ENCODE measurements at regions not wholly inside any gene's neighbourhood (a gene's known extent, or its start where the extent isn't known, plus 50 kb on each side); places are given as distances from the start of the nearest gene placed in this dataset.

DNA sequence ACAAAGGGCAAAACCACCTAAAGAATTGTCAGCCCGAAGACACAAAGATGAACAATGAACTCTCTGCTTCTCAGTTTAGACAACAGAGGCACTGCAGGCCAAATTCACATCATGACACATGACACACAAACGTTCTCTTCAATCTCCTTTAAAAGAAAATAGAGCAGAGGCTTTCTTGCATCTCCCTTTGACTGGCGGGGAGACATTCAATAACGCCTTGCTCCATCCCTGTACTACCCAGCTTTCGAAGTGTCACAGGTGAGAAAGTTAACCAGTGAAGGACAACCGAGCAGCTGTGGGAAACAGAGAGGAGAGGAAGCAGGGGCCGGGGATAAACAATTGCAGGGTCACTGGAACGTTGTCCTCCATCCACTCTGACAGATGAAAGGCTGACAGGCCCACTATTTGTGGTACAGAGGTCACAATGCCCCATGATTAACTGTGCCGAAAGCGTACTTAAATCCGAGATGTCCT, 130.8 kb downstream of the PHLDA1 start (continued):
- TF ChIP-seq, protein P1, sequence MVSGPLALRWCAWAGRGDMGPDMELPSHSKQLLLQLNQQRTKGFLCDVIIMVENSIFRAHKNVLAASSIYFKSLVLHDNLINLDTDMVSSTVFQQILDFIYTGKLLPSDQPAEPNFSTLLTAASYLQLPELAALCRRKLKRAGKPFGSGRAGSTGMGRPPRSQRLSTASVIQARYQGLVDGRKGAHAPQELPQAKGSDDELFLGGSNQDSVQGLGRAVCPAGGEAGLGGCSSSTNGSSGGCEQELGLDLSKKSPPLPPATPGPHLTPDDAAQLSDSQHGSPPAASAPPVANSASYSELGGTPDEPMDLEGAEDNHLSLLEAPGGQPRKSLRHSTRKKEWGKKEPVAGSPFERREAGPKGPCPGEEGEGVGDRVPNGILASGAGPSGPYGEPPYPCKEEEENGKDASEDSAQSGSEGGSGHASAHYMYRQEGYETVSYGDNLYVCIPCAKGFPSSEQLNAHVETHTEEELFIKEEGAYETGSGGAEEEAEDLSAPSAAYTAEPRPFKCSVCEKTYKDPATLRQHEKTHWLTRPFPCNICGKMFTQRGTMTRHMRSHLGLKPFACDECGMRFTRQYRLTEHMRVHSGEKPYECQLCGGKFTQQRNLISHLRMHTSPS (CRISPR knock-in tag; IDR thresholded peaks at IDR 0.05; ENCODE audit: low read depth), result peak; percentile 54; the same call in 1 of the 2 replicates
- no peak for TF ChIP-seq TRIM24 (CRISPR knock-in tag; IDR thresholded peaks at IDR 0.05)
- TF ChIP-seq ZNF556 (CRISPR knock-in tag; IDR thresholded peaks at IDR 0.05; ENCODE audit: borderline replicate concordance), result no peak; the same call in 1 of the 2 replicates
- TF ChIP-seq, protein P2, sequence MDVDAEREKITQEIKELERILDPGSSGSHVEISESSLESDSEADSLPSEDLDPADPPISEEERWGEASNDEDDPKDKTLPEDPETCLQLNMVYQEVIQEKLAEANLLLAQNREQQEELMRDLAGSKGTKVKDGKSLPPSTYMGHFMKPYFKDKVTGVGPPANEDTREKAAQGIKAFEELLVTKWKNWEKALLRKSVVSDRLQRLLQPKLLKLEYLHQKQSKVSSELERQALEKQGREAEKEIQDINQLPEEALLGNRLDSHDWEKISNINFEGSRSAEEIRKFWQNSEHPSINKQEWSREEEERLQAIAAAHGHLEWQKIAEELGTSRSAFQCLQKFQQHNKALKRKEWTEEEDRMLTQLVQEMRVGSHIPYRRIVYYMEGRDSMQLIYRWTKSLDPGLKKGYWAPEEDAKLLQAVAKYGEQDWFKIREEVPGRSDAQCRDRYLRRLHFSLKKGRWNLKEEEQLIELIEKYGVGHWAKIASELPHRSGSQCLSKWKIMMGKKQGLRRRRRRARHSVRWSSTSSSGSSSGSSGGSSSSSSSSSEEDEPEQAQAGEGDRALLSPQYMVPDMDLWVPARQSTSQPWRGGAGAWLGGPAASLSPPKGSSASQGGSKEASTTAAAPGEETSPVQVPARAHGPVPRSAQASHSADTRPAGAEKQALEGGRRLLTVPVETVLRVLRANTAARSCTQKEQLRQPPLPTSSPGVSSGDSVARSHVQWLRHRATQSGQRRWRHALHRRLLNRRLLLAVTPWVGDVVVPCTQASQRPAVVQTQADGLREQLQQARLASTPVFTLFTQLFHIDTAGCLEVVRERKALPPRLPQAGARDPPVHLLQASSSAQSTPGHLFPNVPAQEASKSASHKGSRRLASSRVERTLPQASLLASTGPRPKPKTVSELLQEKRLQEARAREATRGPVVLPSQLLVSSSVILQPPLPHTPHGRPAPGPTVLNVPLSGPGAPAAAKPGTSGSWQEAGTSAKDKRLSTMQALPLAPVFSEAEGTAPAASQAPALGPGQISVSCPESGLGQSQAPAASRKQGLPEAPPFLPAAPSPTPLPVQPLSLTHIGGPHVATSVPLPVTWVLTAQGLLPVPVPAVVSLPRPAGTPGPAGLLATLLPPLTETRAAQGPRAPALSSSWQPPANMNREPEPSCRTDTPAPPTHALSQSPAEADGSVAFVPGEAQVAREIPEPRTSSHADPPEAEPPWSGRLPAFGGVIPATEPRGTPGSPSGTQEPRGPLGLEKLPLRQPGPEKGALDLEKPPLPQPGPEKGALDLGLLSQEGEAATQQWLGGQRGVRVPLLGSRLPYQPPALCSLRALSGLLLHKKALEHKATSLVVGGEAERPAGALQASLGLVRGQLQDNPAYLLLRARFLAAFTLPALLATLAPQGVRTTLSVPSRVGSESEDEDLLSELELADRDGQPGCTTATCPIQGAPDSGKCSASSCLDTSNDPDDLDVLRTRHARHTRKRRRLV (CRISPR knock-in tag; IDR thresholded peaks at IDR 0.05), result no peak
- TF ChIP-seq, protein P3, sequence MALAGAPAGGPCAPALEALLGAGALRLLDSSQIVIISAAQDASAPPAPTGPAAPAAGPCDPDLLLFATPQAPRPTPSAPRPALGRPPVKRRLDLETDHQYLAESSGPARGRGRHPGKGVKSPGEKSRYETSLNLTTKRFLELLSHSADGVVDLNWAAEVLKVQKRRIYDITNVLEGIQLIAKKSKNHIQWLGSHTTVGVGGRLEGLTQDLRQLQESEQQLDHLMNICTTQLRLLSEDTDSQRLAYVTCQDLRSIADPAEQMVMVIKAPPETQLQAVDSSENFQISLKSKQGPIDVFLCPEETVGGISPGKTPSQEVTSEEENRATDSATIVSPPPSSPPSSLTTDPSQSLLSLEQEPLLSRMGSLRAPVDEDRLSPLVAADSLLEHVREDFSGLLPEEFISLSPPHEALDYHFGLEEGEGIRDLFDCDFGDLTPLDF (CRISPR knock-in tag; IDR thresholded peaks at IDR 0.05), result no peak
- TF ChIP-seq CHD2 (IDR thresholded peaks at IDR 0.05; ENCODE audit: low read depth, low read length), result no peak
- TF ChIP-seq, protein P4, sequence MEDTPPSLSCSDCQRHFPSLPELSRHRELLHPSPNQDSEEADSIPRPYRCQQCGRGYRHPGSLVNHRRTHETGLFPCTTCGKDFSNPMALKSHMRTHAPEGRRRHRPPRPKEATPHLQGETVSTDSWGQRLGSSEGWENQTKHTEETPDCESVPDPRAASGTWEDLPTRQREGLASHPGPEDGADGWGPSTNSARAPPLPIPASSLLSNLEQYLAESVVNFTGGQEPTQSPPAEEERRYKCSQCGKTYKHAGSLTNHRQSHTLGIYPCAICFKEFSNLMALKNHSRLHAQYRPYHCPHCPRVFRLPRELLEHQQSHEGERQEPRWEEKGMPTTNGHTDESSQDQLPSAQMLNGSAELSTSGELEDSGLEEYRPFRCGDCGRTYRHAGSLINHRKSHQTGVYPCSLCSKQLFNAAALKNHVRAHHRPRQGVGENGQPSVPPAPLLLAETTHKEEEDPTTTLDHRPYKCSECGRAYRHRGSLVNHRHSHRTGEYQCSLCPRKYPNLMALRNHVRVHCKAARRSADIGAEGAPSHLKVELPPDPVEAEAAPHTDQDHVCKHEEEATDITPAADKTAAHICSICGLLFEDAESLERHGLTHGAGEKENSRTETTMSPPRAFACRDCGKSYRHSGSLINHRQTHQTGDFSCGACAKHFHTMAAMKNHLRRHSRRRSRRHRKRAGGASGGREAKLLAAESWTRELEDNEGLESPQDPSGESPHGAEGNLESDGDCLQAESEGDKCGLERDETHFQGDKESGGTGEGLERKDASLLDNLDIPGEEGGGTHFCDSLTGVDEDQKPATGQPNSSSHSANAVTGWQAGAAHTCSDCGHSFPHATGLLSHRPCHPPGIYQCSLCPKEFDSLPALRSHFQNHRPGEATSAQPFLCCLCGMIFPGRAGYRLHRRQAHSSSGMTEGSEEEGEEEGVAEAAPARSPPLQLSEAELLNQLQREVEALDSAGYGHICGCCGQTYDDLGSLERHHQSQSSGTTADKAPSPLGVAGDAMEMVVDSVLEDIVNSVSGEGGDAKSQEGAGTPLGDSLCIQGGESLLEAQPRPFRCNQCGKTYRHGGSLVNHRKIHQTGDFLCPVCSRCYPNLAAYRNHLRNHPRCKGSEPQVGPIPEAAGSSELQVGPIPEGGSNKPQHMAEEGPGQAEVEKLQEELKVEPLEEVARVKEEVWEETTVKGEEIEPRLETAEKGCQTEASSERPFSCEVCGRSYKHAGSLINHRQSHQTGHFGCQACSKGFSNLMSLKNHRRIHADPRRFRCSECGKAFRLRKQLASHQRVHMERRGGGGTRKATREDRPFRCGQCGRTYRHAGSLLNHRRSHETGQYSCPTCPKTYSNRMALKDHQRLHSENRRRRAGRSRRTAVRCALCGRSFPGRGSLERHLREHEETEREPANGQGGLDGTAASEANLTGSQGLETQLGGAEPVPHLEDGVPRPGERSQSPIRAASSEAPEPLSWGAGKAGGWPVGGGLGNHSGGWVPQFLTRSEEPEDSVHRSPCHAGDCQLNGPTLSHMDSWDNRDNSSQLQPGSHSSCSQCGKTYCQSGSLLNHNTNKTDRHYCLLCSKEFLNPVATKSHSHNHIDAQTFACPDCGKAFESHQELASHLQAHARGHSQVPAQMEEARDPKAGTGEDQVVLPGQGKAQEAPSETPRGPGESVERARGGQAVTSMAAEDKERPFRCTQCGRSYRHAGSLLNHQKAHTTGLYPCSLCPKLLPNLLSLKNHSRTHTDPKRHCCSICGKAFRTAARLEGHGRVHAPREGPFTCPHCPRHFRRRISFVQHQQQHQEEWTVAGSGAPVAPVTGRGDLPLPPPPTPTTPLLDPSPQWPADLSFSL (CRISPR knock-in tag; IDR thresholded peaks at IDR 0.05), result 0 out of 2 replicates have a peak, but pooled peaks have one; percentile 47
- no peak for TF ChIP-seq ZNF382 (CRISPR knock-in tag; IDR thresholded peaks at IDR 0.05; ENCODE audit: borderline replicate concordance)
- TF ChIP-seq ZNF124 (CRISPR knock-in tag; IDR thresholded peaks at IDR 0.05), result no peak
- TF ChIP-seq NR2F1 (CRISPR knock-in tag; IDR thresholded peaks at IDR 0.05), result peak in 1 of 2 experiments; percentile 44; a peak in 1 of 4 replicates
- TF ChIP-seq, protein P5, sequence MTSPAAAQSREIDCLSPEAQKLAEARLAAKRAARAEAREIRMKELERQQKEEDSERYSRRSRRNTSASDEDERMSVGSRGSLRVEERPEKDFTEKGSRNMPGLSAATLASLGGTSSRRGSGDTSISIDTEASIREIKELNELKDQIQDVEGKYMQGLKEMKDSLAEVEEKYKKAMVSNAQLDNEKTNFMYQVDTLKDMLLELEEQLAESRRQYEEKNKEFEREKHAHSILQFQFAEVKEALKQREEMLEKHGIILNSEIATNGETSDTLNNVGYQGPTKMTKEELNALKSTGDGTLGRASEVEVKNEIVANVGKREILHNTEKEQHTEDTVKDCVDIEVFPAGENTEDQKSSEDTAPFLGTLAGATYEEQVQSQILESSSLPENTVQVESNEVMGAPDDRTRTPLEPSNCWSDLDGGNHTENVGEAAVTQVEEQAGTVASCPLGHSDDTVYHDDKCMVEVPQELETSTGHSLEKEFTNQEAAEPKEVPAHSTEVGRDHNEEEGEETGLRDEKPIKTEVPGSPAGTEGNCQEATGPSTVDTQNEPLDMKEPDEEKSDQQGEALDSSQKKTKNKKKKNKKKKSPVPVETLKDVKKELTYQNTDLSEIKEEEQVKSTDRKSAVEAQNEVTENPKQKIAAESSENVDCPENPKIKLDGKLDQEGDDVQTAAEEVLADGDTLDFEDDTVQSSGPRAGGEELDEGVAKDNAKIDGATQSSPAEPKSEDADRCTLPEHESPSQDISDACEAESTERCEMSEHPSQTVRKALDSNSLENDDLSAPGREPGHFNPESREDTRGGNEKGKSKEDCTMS (CRISPR knock-in tag; conservative IDR thresholded peaks at IDR 0.05), result no peak
